HL-60 (cell line): ENCODE measurements at regions not wholly inside any gene's neighbourhood (a gene's known extent, or its start where the extent isn't known, plus 50 kb on each side); places are given as distances from the start of the nearest gene placed in this dataset.

Experiments
- DNase-seq, 2 experiments: peaks; one replicate each; pipeline ENCODE4 v3.0.0-alpha.2; 2010 to 2020; ENCODE audit warnings: low read depth in 1 of 2, low spot score in 1 of 2
- H3K27ac ChIP-seq: fragments of 250-450 bp; sonication (Bioruptor Pico); replicated peaks from 2 replicates; pipeline ENCODE4 v1.5.1; 2020; ENCODE audit warnings: mild to moderate bottlenecking, moderate library complexity
- H3K27me3 ChIP-seq: fragments of 250-450 bp; sonication (Bioruptor Pico); 2 replicates; pipeline ENCODE4 v1.5.1; 2021; ENCODE audit warnings: mild to moderate bottlenecking, moderate library complexity; ENCODE audit not compliant: insufficient read depth, poor library complexity, severe bottlenecking
- H3K4me3 ChIP-seq: replicated peaks from 2 replicates; pipeline ENCODE4 v1.5.1; 2011; ENCODE audit warnings: mild to moderate bottlenecking, control low read depth, low read length; ENCODE audit not compliant: insufficient read depth
- CTCF ChIP-seq: IDR thresholded peaks from one replicate; pipeline ENCODE4 v1.5.1; 2011; ENCODE audit warnings: low read length, control low read depth, inconsistent platforms; ENCODE audit not compliant: insufficient read depth
- GABPA ChIP-seq: IDR thresholded peaks from 2 replicates; pipeline ENCODE4 v1.6.1; 2012; ENCODE audit warnings: low read depth
- POLR2AphosphoS5 ChIP-seq: IDR thresholded peaks from 2 replicates; pipeline ENCODE4 v1.6.1; 2012; ENCODE audit warnings: low read depth
- REST ChIP-seq: IDR thresholded peaks from 2 replicates; pipeline ENCODE4 v1.6.1; 2012; ENCODE audit warnings: low read depth; ENCODE audit not compliant: insufficient replicate concordance
- SPI1 ChIP-seq: IDR thresholded peaks from 2 replicates; pipeline ENCODE4 v1.6.1; 2012; ENCODE audit warnings: low read depth, mild to moderate bottlenecking, borderline replicate concordance

- no peak for DNase-seq
- Histone ChIP-seq H3K27ac (no peak overlapping the region), H3K27me3 (peaks cover 6% of the 10 kb centered on the region), H3K4me3 (no peak overlapping the region)
- TF ChIP-seq GABPA (no peak), CTCF (no peak)
These were observed 113.4 kb downstream of the DISP1 start for GRCh38 chr1:222928212-222928611.

- H3K27me3 ChIP-seq = peaks cover 6% of the 10 kb centered on the region
- H3K4me3 ChIP-seq = no peak overlapping the region
- no peak for DNase-seq
- H3K27ac ChIP-seq = no peak overlapping the region
- TF ChIP-seq REST (no peak), POLR2AphosphoS5 (no peak), CTCF (no peak), SPI1 (no peak), GABPA (no peak)
These were observed 115.2 kb downstream of the DISP1 start for GRCh38 chr1:222930070-222930469.

- peaks cover 6% of the 10 kb centered on the region for H3K27me3 ChIP-seq
- no peak for DNase-seq
- no peak for TF ChIP-seq GABPA
- H3K4me3 ChIP-seq = no peak overlapping the region
- no peak overlapping the region for H3K27ac ChIP-seq
These were observed 116.2 kb downstream of the DISP1 start for GRCh38 chr1:222931023-222931422.

- TF ChIP-seq SPI1 (no peak), REST (no peak), POLR2AphosphoS5 (no peak), CTCF (no peak), GABPA (no peak)
- Histone ChIP-seq H3K4me3 (no peak overlapping the region), H3K27me3 (peaks cover 6% of the 10 kb centered on the region), H3K27ac (no peak overlapping the region)
- no peak for DNase-seq
These were observed 118.4 kb downstream of the DISP1 start for GRCh38 chr1:222933273-222933672.
